ENCODE measurements at regions not wholly inside any gene's neighbourhood (a gene's known extent, or its start where the extent isn't known, plus 50 kb on each side); places are given as distances from the start of the nearest gene placed in this dataset.

DNA sequence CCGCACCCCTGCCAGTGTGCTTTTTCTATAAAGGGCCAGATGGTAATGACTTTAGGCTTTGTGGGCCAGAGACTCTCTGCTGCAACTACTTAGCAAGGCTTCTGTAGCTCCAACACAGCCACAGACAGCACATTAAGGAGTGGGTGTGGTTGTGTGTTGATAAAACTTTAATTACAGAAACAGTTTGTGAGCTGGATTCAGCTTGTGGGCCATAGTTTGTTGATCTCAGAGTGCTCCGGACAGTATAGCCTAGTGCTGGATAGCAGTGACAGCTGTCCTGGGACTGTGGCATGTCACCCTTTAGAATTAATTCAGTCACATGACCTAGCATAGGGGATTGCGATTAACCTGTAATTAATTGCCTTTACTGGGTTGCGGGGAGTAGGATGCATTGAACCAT, 109.7 kb downstream of the ZNF664 start:
- Histone ChIP-seq H3K27ac (ENCODE audit: control insufficient read depth, insufficient read depth, low read length) (no peak overlapping the region), H2AFZ (ENCODE audit: control insufficient read depth, low read length) (no peak overlapping the region), H3K4me3 (ENCODE audit: control insufficient read depth in 2 of 3, extremely low read depth in 1 of 3, insufficient read depth in 2 of 3, low read depth in 1 of 3, low read length in 3 of 3) (no peak overlapping the region), H3K4me1 (ENCODE audit: control insufficient read depth, extremely low read depth, insufficient read depth, low read length) (no peaks in the 10 kb centered on the region), H3K36me3 (ENCODE audit: control insufficient read depth in 2 of 2, extremely low read depth in 1 of 2, insufficient read depth in 2 of 2, low read length in 2 of 2) (no peaks in the 10 kb centered on the region), H4K20me1 (ENCODE audit: control insufficient read depth, extremely low read depth, insufficient read depth, low read length) (no peaks in the 10 kb centered on the region), H3K9me3 (ENCODE audit: control insufficient read depth, low read depth, low read length) (no peaks in the 10 kb centered on the region), H3K4me2 (ENCODE audit: control insufficient read depth, extremely low read depth, insufficient read depth, low read depth, low read length) (no peak overlapping the region), H3K79me2 (ENCODE audit: control insufficient read depth, insufficient read depth, low read length) (no peaks in the 10 kb centered on the region), H3K9ac (ENCODE audit: control insufficient read depth, extremely low read depth, insufficient read depth, low read length) (no peak overlapping the region), H3K9me1 (ENCODE audit: control insufficient read depth, extremely low read depth, insufficient read depth, low read length) (no peaks in the 10 kb centered on the region), H3K27me3 (ENCODE audit: control insufficient read depth, extremely low read depth, insufficient read depth, low read length) (no peaks in the 10 kb centered on the region)
- no peak for TF ChIP-seq EZH2 (IDR thresholded peaks at IDR 0.05; ENCODE audit: low read length)
- TF ChIP-seq, protein P1, sequence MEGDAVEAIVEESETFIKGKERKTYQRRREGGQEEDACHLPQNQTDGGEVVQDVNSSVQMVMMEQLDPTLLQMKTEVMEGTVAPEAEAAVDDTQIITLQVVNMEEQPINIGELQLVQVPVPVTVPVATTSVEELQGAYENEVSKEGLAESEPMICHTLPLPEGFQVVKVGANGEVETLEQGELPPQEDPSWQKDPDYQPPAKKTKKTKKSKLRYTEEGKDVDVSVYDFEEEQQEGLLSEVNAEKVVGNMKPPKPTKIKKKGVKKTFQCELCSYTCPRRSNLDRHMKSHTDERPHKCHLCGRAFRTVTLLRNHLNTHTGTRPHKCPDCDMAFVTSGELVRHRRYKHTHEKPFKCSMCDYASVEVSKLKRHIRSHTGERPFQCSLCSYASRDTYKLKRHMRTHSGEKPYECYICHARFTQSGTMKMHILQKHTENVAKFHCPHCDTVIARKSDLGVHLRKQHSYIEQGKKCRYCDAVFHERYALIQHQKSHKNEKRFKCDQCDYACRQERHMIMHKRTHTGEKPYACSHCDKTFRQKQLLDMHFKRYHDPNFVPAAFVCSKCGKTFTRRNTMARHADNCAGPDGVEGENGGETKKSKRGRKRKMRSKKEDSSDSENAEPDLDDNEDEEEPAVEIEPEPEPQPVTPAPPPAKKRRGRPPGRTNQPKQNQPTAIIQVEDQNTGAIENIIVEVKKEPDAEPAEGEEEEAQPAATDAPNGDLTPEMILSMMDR (optimal IDR thresholded peaks at IDR 0.05 in 1 of 3, IDR thresholded peaks at IDR 0.05 in 1 of 3, conservative IDR thresholded peaks at IDR 0.05 in 1 of 3; ENCODE audit: extremely low read depth in 1 of 3, insufficient read depth in 2 of 3, low read length in 3 of 3): no peak
- no peak for FAIRE-seq
- dilution Hi-C loops (cut with MboI; ENCODE audit: extremely low pct_ligation_motif_present, low sequenced_read_pairs): no loop called here
- DNase-seq (ENCODE audit: low read depth, low spot score): no peak

DNA sequence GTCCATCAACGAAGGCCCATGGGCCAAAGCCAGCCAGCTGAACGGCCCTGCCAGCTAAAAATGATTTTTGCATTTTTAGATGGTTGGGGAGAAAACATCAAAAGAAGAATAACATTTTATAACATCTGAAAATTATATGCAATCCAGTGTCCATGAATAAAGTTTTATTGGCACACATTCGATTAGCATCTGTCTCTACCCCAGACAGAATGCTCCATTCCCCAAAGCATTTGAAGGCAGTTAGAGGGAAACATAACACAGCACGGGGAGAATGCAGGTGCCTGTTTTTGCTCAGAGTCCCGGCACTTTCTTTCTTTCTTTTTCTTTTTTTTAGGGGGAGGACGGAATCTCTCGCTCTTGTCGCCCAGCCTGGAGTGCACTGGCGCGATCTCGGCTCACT, 110.7 kb downstream of the ZNF664 start:
- Histone ChIP-seq H3K9ac (ENCODE audit: control insufficient read depth, extremely low read depth, insufficient read depth, low read length) (no peak overlapping the region), H3K27ac (ENCODE audit: control insufficient read depth, insufficient read depth, low read length) (no peak overlapping the region), H3K9me3 (ENCODE audit: control insufficient read depth, low read depth, low read length) (no peaks in the 10 kb centered on the region), H2AFZ (ENCODE audit: control insufficient read depth, low read length) (no peak overlapping the region), H3K79me2 (ENCODE audit: control insufficient read depth, insufficient read depth, low read length) (no peaks in the 10 kb centered on the region), H3K4me2 (ENCODE audit: control insufficient read depth, extremely low read depth, insufficient read depth, low read depth, low read length) (no peak overlapping the region), H3K9me1 (ENCODE audit: control insufficient read depth, extremely low read depth, insufficient read depth, low read length) (no peaks in the 10 kb centered on the region), H3K36me3 (ENCODE audit: control insufficient read depth in 2 of 2, extremely low read depth in 1 of 2, insufficient read depth in 2 of 2, low read length in 2 of 2) (no peaks in the 10 kb centered on the region), H4K20me1 (ENCODE audit: control insufficient read depth, extremely low read depth, insufficient read depth, low read length) (no peaks in the 10 kb centered on the region), H3K4me3 (ENCODE audit: control insufficient read depth in 2 of 3, extremely low read depth in 1 of 3, insufficient read depth in 2 of 3, low read depth in 1 of 3, low read length in 3 of 3) (no peak overlapping the region), H3K27me3 (ENCODE audit: control insufficient read depth, extremely low read depth, insufficient read depth, low read length) (no peaks in the 10 kb centered on the region), H3K4me1 (ENCODE audit: control insufficient read depth, extremely low read depth, insufficient read depth, low read length) (no peaks in the 10 kb centered on the region)
- TF ChIP-seq EZH2 (IDR thresholded peaks at IDR 0.05; ENCODE audit: low read length): no peak
- TF ChIP-seq, protein P1 (optimal IDR thresholded peaks at IDR 0.05 in 1 of 3, IDR thresholded peaks at IDR 0.05 in 1 of 3, conservative IDR thresholded peaks at IDR 0.05 in 1 of 3; ENCODE audit: extremely low read depth in 1 of 3, insufficient read depth in 2 of 3, low read length in 3 of 3): no peak
- DNase-seq (ENCODE audit: low read depth, low spot score) (no peak), FAIRE-seq (no peak)
- dilution Hi-C loops (cut with MboI; ENCODE audit: extremely low pct_ligation_motif_present, low sequenced_read_pairs): no loop called here

All from keratinocyte (primary cell).